ENCODE measurements at regions not wholly inside any gene's neighbourhood (a gene's known extent, or its start where the extent isn't known, plus 50 kb on each side); places are given as distances from the start of the nearest gene placed in this dataset.
"Not testable (repeated sequence)": the region's sequence is repeated elsewhere in the genome, so short reads cannot be mapped to it uniquely, and the experiment has no call there.

DNA sequence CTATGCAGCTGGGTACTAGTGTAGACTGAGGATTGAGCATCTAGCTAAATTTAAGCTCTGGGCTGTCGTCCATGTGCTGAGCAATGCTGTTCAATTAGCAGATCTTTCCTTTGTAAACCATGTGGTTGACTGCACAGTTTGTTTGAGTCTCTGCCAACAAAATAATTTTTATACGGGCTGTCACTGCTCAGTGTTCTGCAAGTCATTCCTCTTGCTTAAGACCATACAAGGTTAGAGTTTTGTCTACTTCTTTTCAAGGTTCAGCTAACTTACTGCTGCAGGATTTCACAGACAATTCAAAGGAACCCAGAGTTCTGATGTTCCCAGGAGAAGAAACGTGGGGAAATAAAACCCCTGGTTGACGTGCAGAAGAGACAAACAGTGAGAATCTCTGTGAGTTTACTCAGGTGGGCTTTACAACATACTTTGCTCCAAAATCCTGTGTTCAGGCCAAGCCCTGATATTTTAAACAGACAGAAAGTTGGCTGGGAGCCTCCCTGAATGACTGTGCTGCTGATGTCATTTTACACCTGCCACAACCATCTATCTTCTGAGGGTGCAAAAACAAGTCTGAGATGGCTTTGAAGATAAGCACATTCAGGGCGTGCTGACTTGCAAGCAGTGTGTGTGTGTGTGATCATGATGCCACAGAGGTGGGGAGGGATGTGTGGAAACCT lies 177.1 kb upstream of the SVIL start:
- 22% methylated on average over 5 of the region's 5 CpGs for WGBS
- Histone ChIP-seq H3K9ac (ENCODE audit: low read depth in 1 of 2, low read length in 2 of 2) (peak overlapping the region in 1 of 2 donors; percentile 33), H3K9me3 (ENCODE audit: control insufficient read depth in 4 of 4, low read length in 3 of 4) (no peaks in the 10 kb centered on the region), H3K27me3 (ENCODE audit: control insufficient read depth in 4 of 4, insufficient read depth in 4 of 4, low read length in 3 of 4) (no peaks in the 10 kb centered on the region), H3K36me3 (ENCODE audit: control insufficient read depth in 4 of 4, insufficient read depth in 3 of 4, low read depth in 1 of 4, low read length in 3 of 4) (no peaks in the 10 kb centered on the region), H3K27ac (ENCODE audit: low read depth in 1 of 2, low read length in 2 of 2) (no peak overlapping the region), H3K4me3 (ENCODE audit: low read depth in 1 of 3, low read length in 3 of 3) (no peak overlapping the region), H3K4me1 (ENCODE audit: control insufficient read depth in 4 of 4, insufficient read depth in 4 of 4, low read length in 3 of 4) (peaks cover 0 to 10% (median 5%) of the 10 kb centered on the region in 4 donors)
- no peak for DNase-seq (ENCODE audit: low spot score)
- TF ChIP-seq, protein P1, sequence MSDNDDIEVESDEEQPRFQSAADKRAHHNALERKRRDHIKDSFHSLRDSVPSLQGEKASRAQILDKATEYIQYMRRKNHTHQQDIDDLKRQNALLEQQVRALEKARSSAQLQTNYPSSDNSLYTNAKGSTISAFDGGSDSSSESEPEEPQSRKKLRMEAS (IDR thresholded peaks at IDR 0.05), result peak; percentile 60
- TF ChIP-seq, protein P2, sequence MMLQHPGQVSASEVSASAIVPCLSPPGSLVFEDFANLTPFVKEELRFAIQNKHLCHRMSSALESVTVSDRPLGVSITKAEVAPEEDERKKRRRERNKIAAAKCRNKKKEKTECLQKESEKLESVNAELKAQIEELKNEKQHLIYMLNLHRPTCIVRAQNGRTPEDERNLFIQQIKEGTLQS (IDR thresholded peaks at IDR 0.05), result no peak
- peak in 1 of 2 donors; percentile 10 for TF ChIP-seq JUND (IDR thresholded peaks at IDR 0.05)
- peak in 1 of 2 donors; percentile 40 for TF ChIP-seq RXRA (IDR thresholded peaks at IDR 0.05)
- peak; percentile 27 to 36 for TF ChIP-seq RAD21 (IDR thresholded peaks at IDR 0.05)

DNA sequence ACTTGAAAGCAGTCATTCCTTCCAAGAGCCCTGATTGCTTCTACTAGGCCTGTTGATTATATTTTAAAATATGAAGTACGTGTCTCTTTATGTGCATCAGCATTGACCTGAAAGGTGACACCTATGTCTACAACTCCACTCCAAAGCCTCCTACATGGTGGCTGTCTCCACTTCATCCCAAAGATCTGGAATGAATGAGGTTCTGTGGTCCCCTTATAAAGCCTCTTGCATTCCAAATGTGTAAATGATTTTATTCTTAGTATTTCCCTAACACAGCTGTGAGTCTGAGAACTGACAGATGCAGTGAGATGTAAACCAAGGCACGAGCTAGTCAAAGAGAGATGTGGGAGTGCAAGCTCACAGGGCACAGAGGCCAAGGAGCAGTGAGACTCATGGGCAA lies 176.0 kb upstream of the SVIL start:
- TF ChIP-seq HNF4G (IDR thresholded peaks at IDR 0.05) (no peak), FOXA2 (IDR thresholded peaks at IDR 0.05) (no peak), SP1 (IDR thresholded peaks at IDR 0.05) (no peak), EGR1 (IDR thresholded peaks at IDR 0.05; ENCODE audit: low read depth in 2 of 2) (no peak), HNF4A (conservative IDR thresholded peaks at IDR 0.05) (no peak), GABPA (IDR thresholded peaks at IDR 0.05 in 1 of 2, conservative IDR thresholded peaks at IDR 0.05 in 1 of 2) (no peak), RAD21 (IDR thresholded peaks at IDR 0.05) (no peak), NR2F2 (IDR thresholded peaks at IDR 0.05) (no peak), TAF1 (conservative IDR thresholded peaks at IDR 0.05) (no peak), JUND (IDR thresholded peaks at IDR 0.05) (no peak), YY1 (IDR thresholded peaks at IDR 0.05) (no peak)
- TF ChIP-seq, protein P3, sequence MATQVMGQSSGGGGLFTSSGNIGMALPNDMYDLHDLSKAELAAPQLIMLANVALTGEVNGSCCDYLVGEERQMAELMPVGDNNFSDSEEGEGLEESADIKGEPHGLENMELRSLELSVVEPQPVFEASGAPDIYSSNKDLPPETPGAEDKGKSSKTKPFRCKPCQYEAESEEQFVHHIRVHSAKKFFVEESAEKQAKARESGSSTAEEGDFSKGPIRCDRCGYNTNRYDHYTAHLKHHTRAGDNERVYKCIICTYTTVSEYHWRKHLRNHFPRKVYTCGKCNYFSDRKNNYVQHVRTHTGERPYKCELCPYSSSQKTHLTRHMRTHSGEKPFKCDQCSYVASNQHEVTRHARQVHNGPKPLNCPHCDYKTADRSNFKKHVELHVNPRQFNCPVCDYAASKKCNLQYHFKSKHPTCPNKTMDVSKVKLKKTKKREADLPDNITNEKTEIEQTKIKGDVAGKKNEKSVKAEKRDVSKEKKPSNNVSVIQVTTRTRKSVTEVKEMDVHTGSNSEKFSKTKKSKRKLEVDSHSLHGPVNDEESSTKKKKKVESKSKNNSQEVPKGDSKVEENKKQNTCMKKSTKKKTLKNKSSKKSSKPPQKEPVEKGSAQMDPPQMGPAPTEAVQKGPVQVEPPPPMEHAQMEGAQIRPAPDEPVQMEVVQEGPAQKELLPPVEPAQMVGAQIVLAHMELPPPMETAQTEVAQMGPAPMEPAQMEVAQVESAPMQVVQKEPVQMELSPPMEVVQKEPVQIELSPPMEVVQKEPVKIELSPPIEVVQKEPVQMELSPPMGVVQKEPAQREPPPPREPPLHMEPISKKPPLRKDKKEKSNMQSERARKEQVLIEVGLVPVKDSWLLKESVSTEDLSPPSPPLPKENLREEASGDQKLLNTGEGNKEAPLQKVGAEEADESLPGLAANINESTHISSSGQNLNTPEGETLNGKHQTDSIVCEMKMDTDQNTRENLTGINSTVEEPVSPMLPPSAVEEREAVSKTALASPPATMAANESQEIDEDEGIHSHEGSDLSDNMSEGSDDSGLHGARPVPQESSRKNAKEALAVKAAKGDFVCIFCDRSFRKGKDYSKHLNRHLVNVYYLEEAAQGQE (IDR thresholded peaks at IDR 0.05), result no peak
- TF ChIP-seq, protein P4, sequence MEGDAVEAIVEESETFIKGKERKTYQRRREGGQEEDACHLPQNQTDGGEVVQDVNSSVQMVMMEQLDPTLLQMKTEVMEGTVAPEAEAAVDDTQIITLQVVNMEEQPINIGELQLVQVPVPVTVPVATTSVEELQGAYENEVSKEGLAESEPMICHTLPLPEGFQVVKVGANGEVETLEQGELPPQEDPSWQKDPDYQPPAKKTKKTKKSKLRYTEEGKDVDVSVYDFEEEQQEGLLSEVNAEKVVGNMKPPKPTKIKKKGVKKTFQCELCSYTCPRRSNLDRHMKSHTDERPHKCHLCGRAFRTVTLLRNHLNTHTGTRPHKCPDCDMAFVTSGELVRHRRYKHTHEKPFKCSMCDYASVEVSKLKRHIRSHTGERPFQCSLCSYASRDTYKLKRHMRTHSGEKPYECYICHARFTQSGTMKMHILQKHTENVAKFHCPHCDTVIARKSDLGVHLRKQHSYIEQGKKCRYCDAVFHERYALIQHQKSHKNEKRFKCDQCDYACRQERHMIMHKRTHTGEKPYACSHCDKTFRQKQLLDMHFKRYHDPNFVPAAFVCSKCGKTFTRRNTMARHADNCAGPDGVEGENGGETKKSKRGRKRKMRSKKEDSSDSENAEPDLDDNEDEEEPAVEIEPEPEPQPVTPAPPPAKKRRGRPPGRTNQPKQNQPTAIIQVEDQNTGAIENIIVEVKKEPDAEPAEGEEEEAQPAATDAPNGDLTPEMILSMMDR (IDR thresholded peaks at IDR 0.05; ENCODE audit: low read depth, low read length, missing input control), result no peak
- TF ChIP-seq, protein P2 (IDR thresholded peaks at IDR 0.05), result no peak
- Histone ChIP-seq H3K9ac (ENCODE audit: low read depth in 1 of 2, low read length in 2 of 2) (no peak overlapping the region), H3K9me3 (ENCODE audit: control insufficient read depth in 4 of 4, low read length in 3 of 4) (no peaks in the 10 kb centered on the region), H3K4me1 (ENCODE audit: control insufficient read depth in 4 of 4, insufficient read depth in 4 of 4, low read length in 3 of 4) (peaks cover 4 to 19% (median 15%) of the 10 kb centered on the region in 4 donors), H3K36me3 (ENCODE audit: control insufficient read depth in 4 of 4, insufficient read depth in 3 of 4, low read depth in 1 of 4, low read length in 3 of 4) (no peaks in the 10 kb centered on the region), H3K27me3 (ENCODE audit: control insufficient read depth in 4 of 4, insufficient read depth in 4 of 4, low read length in 3 of 4) (no peaks in the 10 kb centered on the region), H3K4me3 (ENCODE audit: low read depth in 1 of 3, low read length in 3 of 3) (no peak overlapping the region), H3K27ac (ENCODE audit: low read depth in 1 of 2, low read length in 2 of 2) (no peak overlapping the region)
- DNase-seq (ENCODE audit: low spot score), result no peak
- 95% methylated on average over 2 of the region's 2 CpGs for WGBS

DNA sequence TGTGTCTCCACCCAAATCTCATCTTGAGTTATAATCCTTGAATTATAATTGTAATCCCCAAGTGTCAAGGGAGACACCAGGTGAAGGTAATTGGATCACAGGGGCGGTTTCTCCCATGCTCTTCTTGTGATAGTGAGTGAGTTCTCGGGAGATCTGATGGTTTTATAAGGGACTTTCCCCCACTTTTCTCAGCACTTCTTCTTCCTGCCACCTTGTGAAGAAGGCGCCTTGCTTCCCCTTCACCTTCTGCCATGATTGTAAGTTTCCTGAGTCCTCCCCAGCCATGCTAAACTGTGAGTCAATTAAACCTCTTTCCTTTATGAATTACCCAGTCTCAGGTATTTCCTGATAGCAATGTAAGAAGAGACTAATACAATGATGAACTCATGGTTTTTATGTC lies 175.5 kb upstream of the SVIL start:
- not testable (repeated sequence) for H3K27ac ChIP-seq (ENCODE audit: low read depth in 1 of 2, low read length in 2 of 2); H3K4me3 ChIP-seq (ENCODE audit: low read depth in 1 of 3, low read length in 3 of 3); H3K27me3 ChIP-seq (ENCODE audit: control insufficient read depth in 4 of 4, insufficient read depth in 4 of 4, low read length in 3 of 4); H3K9me3 ChIP-seq (ENCODE audit: control insufficient read depth in 4 of 4, low read length in 3 of 4); DNase-seq (ENCODE audit: low spot score); H3K9ac ChIP-seq (ENCODE audit: low read depth in 1 of 2, low read length in 2 of 2); H3K36me3 ChIP-seq (ENCODE audit: control insufficient read depth in 4 of 4, insufficient read depth in 3 of 4, low read depth in 1 of 4, low read length in 3 of 4)
- peaks cover 6 to 25% (median 20%) of the 10 kb centered on the region in 4 donors for H3K4me1 ChIP-seq (ENCODE audit: control insufficient read depth in 4 of 4, insufficient read depth in 4 of 4, low read length in 3 of 4)
- 93% methylated on average over 3 of the region's 3 CpGs for WGBS
